SHP77 treated with DMSO at 0.1 percent for 48 hours (cell line): ENCODE measurements at regions not wholly inside any gene's neighbourhood (a gene's known extent, or its start where the extent isn't known, plus 50 kb on each side); places are given as distances from the start of the nearest gene placed in this dataset.

Experiments
- DNase-seq: peaks from one replicate; lab custom pipeline; 2025; lab: John Stamatoyannopoulos, UW

GRCh38 chr5:97729938-97730337 lies 546.9 kb upstream of the RIOK2 start:
- no peak for DNase-seq

GRCh38 chr5:97735209-97735608 lies 552.2 kb upstream of the RIOK2 start:
- DNase-seq = no peak

- DNase-seq = no peak
Measured at GRCh38 chr5:97737608-97738007, 554.6 kb upstream of the RIOK2 start.

- DNase-seq = no peak
Measured at GRCh38 chr5:97745817-97746216, 562.8 kb upstream of the RIOK2 start.

- no peak for DNase-seq
Measured at GRCh38 chr5:97750576-97750975, 567.5 kb upstream of the RIOK2 start.

GRCh38 chr5:97751540-97751939 lies 568.5 kb upstream of the RIOK2 start:
- no peak for DNase-seq

- DNase-seq = no peak
Measured at GRCh38 chr5:97752871-97753270, 569.8 kb upstream of the RIOK2 start.

GRCh38 chr5:97762483-97762882 lies 579.4 kb upstream of the RIOK2 start:
- no peak for DNase-seq

- no peak for DNase-seq
Measured at GRCh38 chr5:97764700-97765099, 581.7 kb upstream of the RIOK2 start.

GRCh38 chr5:97778451-97778850 lies 595.4 kb upstream of the RIOK2 start:
- no peak for DNase-seq

GRCh38 chr5:97788369-97788768 lies 605.3 kb upstream of the RIOK2 start:
- DNase-seq = no peak

- no peak for DNase-seq
Measured at GRCh38 chr5:97797994-97798451, 615.0 kb upstream of the RIOK2 start.

- DNase-seq = no peak
Measured at GRCh38 chr5:97801461-97801860, 618.4 kb upstream of the RIOK2 start.

- no peak for DNase-seq
Measured at GRCh38 chr5:97820138-97820537, 637.1 kb upstream of the RIOK2 start.

GRCh38 chr5:97832645-97833296 lies 649.7 kb upstream of the RIOK2 start:
- DNase-seq = no peak

GRCh38 chr5:97834561-97834960 lies 651.5 kb upstream of the RIOK2 start:
- no peak for DNase-seq

GRCh38 chr5:97835112-97835511 lies 652.1 kb upstream of the RIOK2 start:
- DNase-seq = no peak

- no peak for DNase-seq
Measured at GRCh38 chr5:97836816-97837215, 653.8 kb upstream of the RIOK2 start.

- no peak for DNase-seq
Measured at GRCh38 chr5:97838214-97838613, 655.2 kb upstream of the RIOK2 start.

GRCh38 chr5:97839341-97840086 lies 656.5 kb upstream of the RIOK2 start:
- DNase-seq = no peak

- DNase-seq = no peak
Measured at GRCh38 chr5:97840643-97841042, 657.6 kb upstream of the RIOK2 start.

GRCh38 chr5:97842687-97843086 lies 659.6 kb upstream of the RIOK2 start:
- no peak for DNase-seq

GRCh38 chr5:97844797-97845196 lies 661.8 kb upstream of the RIOK2 start:
- no peak for DNase-seq

GRCh38 chr5:97846643-97847042 lies 663.6 kb upstream of the RIOK2 start:
- no peak for DNase-seq
